GM12873 (cell line): ENCODE measurements at regions not wholly inside any gene's neighbourhood (a gene's known extent, or its start where the extent isn't known, plus 50 kb on each side); places are given as distances from the start of the nearest gene placed in this dataset.

ENCODE experiments used
- TF ChIP-seq, protein P1 (sequence below): IDR thresholded peaks from 2 replicates; pipeline ENCODE4 v1.5.1; 2012; ENCODE audit warnings: low read depth, mild to moderate bottlenecking, moderate library complexity, low read length, control low read depth; ENCODE audit not compliant: insufficient read depth; ENCODE audit errors: missing control alignments

DNA sequence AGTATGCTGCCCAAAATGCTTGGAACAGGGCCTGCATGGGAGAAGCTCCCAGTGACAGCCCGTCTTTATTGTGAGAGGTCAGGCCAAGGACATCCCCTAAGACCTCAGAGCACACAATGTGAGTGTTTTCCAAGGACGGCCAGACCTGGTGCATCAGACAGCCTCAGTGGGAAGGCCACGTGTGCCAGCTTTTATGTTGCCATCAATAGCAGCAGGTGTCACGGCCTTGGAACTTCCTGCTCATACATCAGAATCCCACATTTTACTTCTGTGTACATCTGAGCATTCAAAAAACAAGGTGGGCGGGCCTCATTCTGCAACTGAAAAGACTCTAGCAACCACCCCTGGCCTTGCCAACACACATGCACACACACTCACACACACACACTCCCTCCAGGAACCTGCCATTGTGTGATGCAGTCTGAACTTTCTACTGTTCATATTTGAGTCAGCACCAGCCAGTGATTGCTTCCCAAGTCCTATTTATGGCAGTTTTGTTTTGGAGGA lies 753.1 kb upstream of the TBX3 start:
- TF ChIP-seq, protein P1, sequence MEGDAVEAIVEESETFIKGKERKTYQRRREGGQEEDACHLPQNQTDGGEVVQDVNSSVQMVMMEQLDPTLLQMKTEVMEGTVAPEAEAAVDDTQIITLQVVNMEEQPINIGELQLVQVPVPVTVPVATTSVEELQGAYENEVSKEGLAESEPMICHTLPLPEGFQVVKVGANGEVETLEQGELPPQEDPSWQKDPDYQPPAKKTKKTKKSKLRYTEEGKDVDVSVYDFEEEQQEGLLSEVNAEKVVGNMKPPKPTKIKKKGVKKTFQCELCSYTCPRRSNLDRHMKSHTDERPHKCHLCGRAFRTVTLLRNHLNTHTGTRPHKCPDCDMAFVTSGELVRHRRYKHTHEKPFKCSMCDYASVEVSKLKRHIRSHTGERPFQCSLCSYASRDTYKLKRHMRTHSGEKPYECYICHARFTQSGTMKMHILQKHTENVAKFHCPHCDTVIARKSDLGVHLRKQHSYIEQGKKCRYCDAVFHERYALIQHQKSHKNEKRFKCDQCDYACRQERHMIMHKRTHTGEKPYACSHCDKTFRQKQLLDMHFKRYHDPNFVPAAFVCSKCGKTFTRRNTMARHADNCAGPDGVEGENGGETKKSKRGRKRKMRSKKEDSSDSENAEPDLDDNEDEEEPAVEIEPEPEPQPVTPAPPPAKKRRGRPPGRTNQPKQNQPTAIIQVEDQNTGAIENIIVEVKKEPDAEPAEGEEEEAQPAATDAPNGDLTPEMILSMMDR, result no peak

DNA sequence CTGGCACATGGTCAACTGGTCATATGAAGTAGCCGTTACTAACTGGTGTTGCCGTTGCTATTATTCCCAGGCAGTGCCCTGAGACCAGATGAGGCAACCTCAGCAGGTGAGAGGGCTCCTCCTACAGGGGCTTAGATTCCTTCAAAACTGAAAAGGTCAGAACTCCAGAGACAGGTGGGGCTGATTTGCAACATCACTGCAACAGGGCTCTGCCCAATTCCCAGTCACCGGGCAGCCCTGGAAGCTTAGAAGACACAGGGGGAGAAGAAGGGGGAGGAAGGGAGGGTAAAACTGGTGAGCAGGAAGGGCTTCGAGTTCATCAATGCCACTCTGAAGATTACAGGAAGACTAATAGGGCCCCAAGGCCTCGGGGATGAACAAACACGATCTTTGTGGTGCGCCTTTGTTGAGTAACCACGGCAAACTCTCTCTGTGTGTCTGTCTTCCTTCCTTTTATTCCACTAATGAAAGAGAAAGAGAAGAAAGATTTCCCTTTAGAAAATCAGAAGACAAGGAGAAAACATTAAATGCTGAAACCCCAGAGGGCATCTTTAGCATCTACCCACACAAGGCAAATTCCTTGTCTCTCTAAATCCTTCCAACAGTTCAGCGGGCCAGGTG lies 749.1 kb upstream of the TBX3 start:
- TF ChIP-seq, protein P1, result no peak

DNA sequence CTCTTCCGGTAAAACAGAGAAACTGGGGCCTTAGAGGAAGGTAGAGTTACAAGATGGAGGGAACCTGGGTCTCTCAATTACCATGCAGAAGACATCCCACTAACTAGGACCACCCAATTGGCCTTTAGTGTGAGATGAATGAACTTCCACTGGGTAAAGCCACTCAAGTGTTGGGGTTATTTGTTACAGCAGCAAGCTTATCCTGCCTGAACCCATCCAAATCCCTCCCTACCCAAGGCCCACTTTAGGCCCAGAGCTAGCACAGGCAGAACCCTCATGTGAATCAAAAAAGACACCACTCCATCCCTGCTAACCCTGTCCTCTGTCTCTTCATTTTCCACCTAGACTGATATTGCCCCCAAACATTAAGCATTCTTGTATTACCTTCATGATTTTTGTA lies 746.7 kb upstream of the TBX3 start:
- TF ChIP-seq, protein P1, result no peak

DNA sequence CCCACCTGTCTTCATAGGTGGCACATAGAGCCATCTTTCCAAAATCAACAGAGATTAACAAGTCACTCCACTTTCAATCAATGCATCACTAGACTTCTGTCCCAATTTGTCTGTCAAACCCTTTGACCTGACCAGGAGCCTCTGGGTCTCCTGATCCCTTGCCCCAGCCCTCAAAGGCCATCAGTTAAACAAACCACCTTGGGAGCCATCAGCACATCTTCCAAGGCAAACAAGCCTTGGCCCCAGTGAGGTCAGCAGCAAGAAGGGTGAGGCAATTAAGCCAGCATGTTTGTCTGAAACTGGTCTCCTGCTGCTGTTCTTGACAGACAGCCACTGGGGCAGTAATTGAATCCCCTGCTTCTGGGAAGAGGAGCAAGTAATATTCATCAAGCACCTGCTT lies 742.8 kb upstream of the TBX3 start:
- TF ChIP-seq, protein P1, result no peak

DNA sequence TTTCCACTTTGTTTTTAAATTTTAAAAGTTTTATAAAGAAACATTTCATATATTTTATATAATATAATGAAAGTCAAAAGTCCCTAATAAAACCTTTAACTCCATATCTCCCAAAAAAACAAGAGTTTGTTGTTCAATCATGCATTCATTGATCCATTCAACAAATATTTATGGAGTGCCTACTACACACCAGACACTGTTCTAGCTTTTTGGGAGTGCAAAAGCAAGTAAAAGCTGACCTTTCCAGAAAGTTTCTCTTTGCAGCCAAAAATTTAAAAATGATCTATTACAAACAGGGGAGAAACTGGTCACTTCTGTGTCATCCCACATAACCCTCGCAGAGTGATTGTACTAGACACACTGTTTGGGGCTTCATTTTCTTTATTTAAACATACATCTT lies 740.0 kb upstream of the TBX3 start:
- TF ChIP-seq, protein P1, result no peak

DNA sequence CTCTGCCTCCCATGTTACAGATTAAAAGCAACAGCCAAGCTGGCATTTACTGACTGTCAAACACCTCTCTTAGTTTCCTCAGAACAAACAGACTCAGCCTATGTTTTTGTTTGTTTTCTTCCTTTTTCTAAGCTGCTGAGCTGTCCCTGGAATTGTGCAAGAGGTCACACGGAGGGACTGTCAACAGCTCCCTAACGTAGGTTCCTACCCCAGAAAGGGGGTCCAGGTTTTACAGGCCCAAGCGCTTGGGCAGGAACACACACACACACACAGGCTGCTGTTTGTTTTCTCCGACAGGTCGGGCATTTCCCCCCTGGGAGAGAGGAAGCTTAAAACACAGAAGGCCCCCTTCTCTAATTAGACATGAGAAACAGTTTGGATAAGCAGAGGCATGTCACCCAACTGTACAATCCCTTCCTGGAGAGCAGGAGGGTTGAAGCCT lies 739.6 kb upstream of the TBX3 start:
- TF ChIP-seq, protein P1, result no peak

DNA sequence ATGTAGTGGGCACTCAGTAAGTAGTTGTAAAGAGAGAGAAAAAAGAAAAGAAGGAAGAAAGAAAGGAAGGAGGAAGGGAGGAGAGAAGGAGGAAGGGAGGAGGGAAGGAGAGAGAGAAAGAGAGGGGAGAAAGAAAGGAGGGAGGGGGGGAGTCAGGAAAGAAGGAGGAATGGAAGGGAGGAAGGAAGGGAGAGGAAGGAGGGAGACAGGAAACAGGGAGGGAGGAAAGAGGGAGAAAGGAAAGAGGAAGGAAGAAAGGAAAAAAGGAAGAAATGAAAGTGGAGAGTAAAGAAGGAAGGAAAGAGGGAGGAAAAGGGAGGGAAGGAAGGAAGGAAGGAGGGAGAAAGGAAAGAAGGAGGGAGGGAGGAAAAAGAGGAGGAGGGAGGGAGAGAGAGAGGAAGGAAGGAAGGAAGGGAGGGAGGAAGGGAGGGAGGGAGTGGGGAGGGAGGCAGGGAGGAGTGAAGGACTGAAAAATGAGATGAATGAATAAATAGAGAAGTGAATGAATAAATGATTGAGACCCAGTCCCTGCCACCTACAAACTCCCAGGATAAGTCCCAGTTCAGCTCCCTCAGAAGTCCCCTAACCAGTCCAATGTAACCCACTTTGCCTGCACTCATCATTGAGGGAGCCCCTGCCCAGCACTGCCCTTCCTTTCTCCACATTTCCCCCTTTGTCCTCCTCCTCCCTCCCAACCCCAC lies 739.0 kb upstream of the TBX3 start:
- TF ChIP-seq, protein P1, result no peak
